ENCODE measurements at regions not wholly inside any gene's neighbourhood (a gene's known extent, or its start where the extent isn't known, plus 50 kb on each side); places are given as distances from the start of the nearest gene placed in this dataset.

DNA sequence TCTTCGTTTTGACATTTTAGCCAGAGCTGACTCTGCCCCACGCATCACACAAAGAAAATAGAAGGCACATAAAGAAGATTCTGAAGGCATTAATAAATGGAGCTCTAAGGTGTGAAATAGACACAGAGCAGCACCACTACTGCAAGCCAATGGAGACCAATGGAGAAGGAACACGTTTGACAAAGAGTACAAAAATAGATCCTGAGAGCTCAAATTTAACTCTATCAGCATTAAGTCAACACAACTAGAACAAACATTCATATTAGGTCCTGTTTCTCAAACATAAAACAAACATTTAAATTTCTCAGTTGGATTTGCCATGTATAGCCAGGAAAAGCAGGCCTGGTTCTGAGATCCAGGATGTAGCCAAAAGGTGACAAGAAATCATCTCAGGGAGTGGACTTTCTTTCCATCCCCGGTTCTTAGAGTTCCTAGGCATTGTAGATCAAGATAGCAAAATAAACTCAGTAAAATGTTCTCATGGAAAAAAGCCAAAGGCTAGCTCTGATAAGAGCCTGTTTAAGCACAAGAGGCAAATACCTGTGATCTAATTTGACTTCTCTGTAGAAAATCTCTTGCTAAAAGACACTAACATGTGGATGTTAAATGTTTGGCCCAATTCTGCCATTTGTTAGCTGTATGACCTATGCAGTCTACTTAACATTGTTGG is 174.2 kb upstream of the VIPR2 start:
- no TSS peak for BruUV-seq (replicated peaks)
- H3K9me3 ChIP-seq: peaks cover 17% of the 10 kb centered on the region
- Mint-ChIP-seq H3K4me3 (ENCODE audit: unreplicated experiment) (no peak overlapping the region), H3K27ac (ENCODE audit: unreplicated experiment) (no peak overlapping the region), H3K36me3 (ENCODE audit: insufficient read depth, unreplicated experiment) (no peaks in the 10 kb centered on the region), H3K27me3 (ENCODE audit: insufficient read depth, unreplicated experiment) (no peaks in the 10 kb centered on the region), H3K4me1 (ENCODE audit: low read depth, unreplicated experiment) (no peaks in the 10 kb centered on the region), H3K9me3 (ENCODE audit: unreplicated experiment) (peaks cover 20% of the 10 kb centered on the region)
- H3K4me3 ChIP-seq (ENCODE audit: low read depth, low read length): no peak overlapping the region
- ChIA-PET POLR2A (no interaction called here), CTCF (no interaction called here)
- intact Hi-C loops (cut with micrococcal nuclease; ENCODE audit: unreplicated experiment): no loop called here
- H3K27me3 ChIP-seq (replicated peaks; ENCODE audit: control insufficient read depth, insufficient read depth, low read length): no peaks in the 10 kb centered on the region
- DNase-seq: no peak
- no peaks in the 10 kb centered on the region for H3K36me3 ChIP-seq (ENCODE audit: control insufficient read depth, insufficient read depth, low read length)
- TF ChIP-seq, protein P1, sequence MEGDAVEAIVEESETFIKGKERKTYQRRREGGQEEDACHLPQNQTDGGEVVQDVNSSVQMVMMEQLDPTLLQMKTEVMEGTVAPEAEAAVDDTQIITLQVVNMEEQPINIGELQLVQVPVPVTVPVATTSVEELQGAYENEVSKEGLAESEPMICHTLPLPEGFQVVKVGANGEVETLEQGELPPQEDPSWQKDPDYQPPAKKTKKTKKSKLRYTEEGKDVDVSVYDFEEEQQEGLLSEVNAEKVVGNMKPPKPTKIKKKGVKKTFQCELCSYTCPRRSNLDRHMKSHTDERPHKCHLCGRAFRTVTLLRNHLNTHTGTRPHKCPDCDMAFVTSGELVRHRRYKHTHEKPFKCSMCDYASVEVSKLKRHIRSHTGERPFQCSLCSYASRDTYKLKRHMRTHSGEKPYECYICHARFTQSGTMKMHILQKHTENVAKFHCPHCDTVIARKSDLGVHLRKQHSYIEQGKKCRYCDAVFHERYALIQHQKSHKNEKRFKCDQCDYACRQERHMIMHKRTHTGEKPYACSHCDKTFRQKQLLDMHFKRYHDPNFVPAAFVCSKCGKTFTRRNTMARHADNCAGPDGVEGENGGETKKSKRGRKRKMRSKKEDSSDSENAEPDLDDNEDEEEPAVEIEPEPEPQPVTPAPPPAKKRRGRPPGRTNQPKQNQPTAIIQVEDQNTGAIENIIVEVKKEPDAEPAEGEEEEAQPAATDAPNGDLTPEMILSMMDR (IDR thresholded peaks at IDR 0.05; ENCODE audit: insufficient read depth in 1 of 2, low read depth in 1 of 2, low read length in 1 of 2, severe bottlenecking in 1 of 2, unreplicated experiment in 1 of 2): no peak
- H3K4me1 ChIP-seq: peaks cover 7% of the 10 kb centered on the region

DNA sequence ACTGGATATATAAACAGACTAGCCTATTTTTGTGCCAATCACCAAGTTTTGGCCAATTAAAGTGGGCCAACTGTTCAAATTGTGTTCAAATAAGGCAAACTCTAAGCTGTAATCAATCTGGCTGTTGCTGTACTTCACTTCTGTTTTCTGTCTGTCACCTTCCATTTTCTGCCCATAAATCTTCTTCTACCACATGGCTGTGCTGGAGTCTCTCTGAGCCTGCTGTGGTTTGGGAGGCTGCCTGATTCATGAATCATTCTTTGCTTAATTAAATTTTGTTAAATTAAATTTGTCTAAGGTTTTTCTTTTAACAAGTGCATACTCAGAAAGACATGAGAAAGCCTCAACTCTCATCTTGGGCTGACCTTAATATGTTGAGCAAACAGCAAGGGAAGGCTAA is 172.6 kb upstream of the VIPR2 start:
- DNase-seq: no peak
- H3K4me3 ChIP-seq (ENCODE audit: low read depth, low read length): no peak overlapping the region
- Mint-ChIP-seq H3K9me3 (ENCODE audit: unreplicated experiment) (peaks cover 20% of the 10 kb centered on the region), H3K36me3 (ENCODE audit: insufficient read depth, unreplicated experiment) (no peaks in the 10 kb centered on the region), H3K4me3 (ENCODE audit: unreplicated experiment) (no peak overlapping the region), H3K27me3 (ENCODE audit: insufficient read depth, unreplicated experiment) (no peaks in the 10 kb centered on the region), H3K27ac (ENCODE audit: unreplicated experiment) (no peak overlapping the region), H3K4me1 (ENCODE audit: low read depth, unreplicated experiment) (no peaks in the 10 kb centered on the region)
- intact Hi-C loops (cut with micrococcal nuclease; ENCODE audit: unreplicated experiment): no loop called here
- H3K36me3 ChIP-seq (ENCODE audit: control insufficient read depth, insufficient read depth, low read length): no peaks in the 10 kb centered on the region
- TF ChIP-seq, protein P1 (IDR thresholded peaks at IDR 0.05; ENCODE audit: insufficient read depth in 1 of 2, low read depth in 1 of 2, low read length in 1 of 2, severe bottlenecking in 1 of 2, unreplicated experiment in 1 of 2): no peak
- peaks cover 17% of the 10 kb centered on the region for H3K9me3 ChIP-seq
- H3K4me1 ChIP-seq: peaks cover 7% of the 10 kb centered on the region
- no peaks in the 10 kb centered on the region for H3K27me3 ChIP-seq (replicated peaks; ENCODE audit: control insufficient read depth, insufficient read depth, low read length)
- BruUV-seq (replicated peaks): no TSS peak
- POLR2A ChIA-PET: no interaction called here
- CTCF ChIA-PET: no interaction called here

DNA sequence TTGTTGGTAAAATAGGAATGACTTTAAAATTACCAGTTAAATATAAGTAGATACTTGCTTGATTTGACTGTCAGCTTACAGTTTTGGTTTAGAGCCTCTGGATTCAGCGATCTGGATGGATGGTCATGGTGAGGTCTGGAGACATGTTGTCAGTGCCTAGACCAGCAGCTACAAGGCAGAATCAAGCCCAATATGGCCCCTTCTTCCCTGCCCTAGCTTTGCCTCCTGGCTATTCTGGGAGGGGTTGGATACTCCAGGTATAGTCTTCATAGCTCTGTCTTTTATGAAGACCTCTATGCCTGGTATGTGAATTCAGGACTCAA is 166.5 kb upstream of the VIPR2 start:
- POLR2A ChIA-PET: no interaction called here
- TF ChIP-seq, protein P1 (IDR thresholded peaks at IDR 0.05; ENCODE audit: insufficient read depth in 1 of 2, low read depth in 1 of 2, low read length in 1 of 2, severe bottlenecking in 1 of 2, unreplicated experiment in 1 of 2): no peak
- intact Hi-C loops (cut with micrococcal nuclease; ENCODE audit: unreplicated experiment): no loop called here
- CTCF ChIA-PET: no interaction called here
- no peak overlapping the region for H3K4me3 ChIP-seq (ENCODE audit: low read depth, low read length)
- Mint-ChIP-seq H3K36me3 (ENCODE audit: insufficient read depth, unreplicated experiment) (no peaks in the 10 kb centered on the region), H3K4me3 (ENCODE audit: unreplicated experiment) (no peak overlapping the region), H3K27ac (ENCODE audit: unreplicated experiment) (no peak overlapping the region), H3K9me3 (ENCODE audit: unreplicated experiment) (peaks cover 23% of the 10 kb centered on the region), H3K27me3 (ENCODE audit: insufficient read depth, unreplicated experiment) (no peaks in the 10 kb centered on the region), H3K4me1 (ENCODE audit: low read depth, unreplicated experiment) (no peaks in the 10 kb centered on the region)
- no TSS peak for BruUV-seq (replicated peaks)
- no peaks in the 10 kb centered on the region for H3K27me3 ChIP-seq (replicated peaks; ENCODE audit: control insufficient read depth, insufficient read depth, low read length)
- H3K9me3 ChIP-seq: peaks cover 25% of the 10 kb centered on the region
- no peaks in the 10 kb centered on the region for H3K36me3 ChIP-seq (ENCODE audit: control insufficient read depth, insufficient read depth, low read length)
- H3K4me1 ChIP-seq: peaks cover 21% of the 10 kb centered on the region
- DNase-seq: no peak
